DMS153 (cell line): ENCODE measurements at regions not wholly inside any gene's neighbourhood (a gene's known extent, or its start where the extent isn't known, plus 50 kb on each side); places are given as distances from the start of the nearest gene placed in this dataset.

Source experiments
- DNase-seq: peaks from one replicate; lab custom pipeline; 2025; lab: John Stamatoyannopoulos, UW

- no peak for DNase-seq
Observed at GRCh38 chr11:80074837-80075236, 634.0 kb upstream of the TENM4 start.

GRCh38 chr11:80066291-80066690, 625.5 kb upstream of the TENM4 start:
- no peak for DNase-seq

- no peak for DNase-seq
Observed at GRCh38 chr11:80065086-80065485, 624.3 kb upstream of the TENM4 start.

GRCh38 chr11:80061056-80061455, 620.2 kb upstream of the TENM4 start:
- DNase-seq, result no peak

GRCh38 chr11:80054582-80055165, 613.8 kb upstream of the TENM4 start:
- no peak for DNase-seq

- DNase-seq, result no peak
Observed at GRCh38 chr11:80048513-80048912, 607.7 kb upstream of the TENM4 start.

GRCh38 chr11:80041136-80042000, 600.5 kb upstream of the TENM4 start:
- DNase-seq, result no peak

- DNase-seq, result no peak
Observed at GRCh38 chr11:80034801-80035200, 594.0 kb upstream of the TENM4 start.

GRCh38 chr11:80031014-80031600, 590.3 kb upstream of the TENM4 start:
- DNase-seq, result no peak

GRCh38 chr11:80028998-80029397, 588.2 kb upstream of the TENM4 start:
- no peak for DNase-seq

- no peak for DNase-seq
Observed at GRCh38 chr11:80024119-80024518, 583.3 kb upstream of the TENM4 start.

- DNase-seq, result no peak
Observed at GRCh38 chr11:80023386-80023785, 582.6 kb upstream of the TENM4 start.

GRCh38 chr11:80010536-80010935, 569.7 kb upstream of the TENM4 start:
- no peak for DNase-seq

- no peak for DNase-seq
Observed at GRCh38 chr11:80009081-80009480, 568.3 kb upstream of the TENM4 start.

- DNase-seq, result no peak
Observed at GRCh38 chr11:80007616-80008015, 566.8 kb upstream of the TENM4 start.

- no peak for DNase-seq
Observed at GRCh38 chr11:79990141-79990540, 549.3 kb upstream of the TENM4 start.

- no peak for DNase-seq
Observed at GRCh38 chr11:79982185-79982584, 541.4 kb upstream of the TENM4 start.

- no peak for DNase-seq
Observed at GRCh38 chr11:79980916-79981315, 540.1 kb upstream of the TENM4 start.

GRCh38 chr11:79973721-79974617, 533.1 kb upstream of the TENM4 start:
- no peak for DNase-seq

- DNase-seq, result no peak
Observed at GRCh38 chr11:79971255-79971654, 530.4 kb upstream of the TENM4 start.

- DNase-seq, result no peak
Observed at GRCh38 chr11:79966592-79966991, 525.8 kb upstream of the TENM4 start.
